ENCODE measurements at regions not wholly inside any gene's neighbourhood (a gene's known extent, or its start where the extent isn't known, plus 50 kb on each side); places are given as distances from the start of the nearest gene placed in this dataset.

- Histone ChIP-seq H3K27ac (ENCODE audit: low read length) (no peak overlapping the region), H3K27me3 (ENCODE audit: control insufficient read depth, insufficient read depth, low read length) (no peaks in the 10 kb centered on the region), H3K9me3 (ENCODE audit: control insufficient read depth, insufficient read depth, low read length) (peaks cover 10% of the 10 kb centered on the region), H3K4me1 (ENCODE audit: control insufficient read depth, insufficient read depth, low read length) (no peaks in the 10 kb centered on the region), H3K4me3 (ENCODE audit: low read length) (no peak overlapping the region), H3K36me3 (ENCODE audit: control insufficient read depth, insufficient read depth, low read length) (no peaks in the 10 kb centered on the region)
- Mint-ChIP-seq H3K27ac (no peak overlapping the region), H3K27me3 (ENCODE audit: low read depth in 2 of 2) (no peaks in the 10 kb centered on the region), H3K4me3 (no peak overlapping the region), H3K9me3 (peaks cover 11 to 20% of the 10 kb centered on the region in 2 donors), H3K4me1 (no peaks in the 10 kb centered on the region), H3K36me3 (peaks cover 6% of the 10 kb centered on the region)
- ATAC-seq (no peak), DNase-seq (no peak)
- WGBS (ENCODE audit: insufficient coverage), result no CpG with 5 or more reads among the region's 1 CpG
- intact Hi-C loops (cut with micrococcal nuclease), result no loop called here
- TF ChIP-seq CTCF (IDR thresholded peaks at IDR 0.05), result no peak
Measured at GRCh38 chr14:40072175-40072574, 639.9 kb upstream of the FBXO33 start.

- H3K27ac Mint-ChIP-seq, result no peak overlapping the region
Measured at GRCh38 chr14:40058901-40059897, 627.0 kb upstream of the FBXO33 start.

GRCh38 chr14:40053416-40053815 is 621.2 kb upstream of the FBXO33 start:
- intact Hi-C loops (cut with micrococcal nuclease), result no loop called here
- ATAC-seq (no peak), DNase-seq (no peak)
- H3K4me1 ChIP-seq (ENCODE audit: control insufficient read depth, insufficient read depth, low read length), result no peaks in the 10 kb centered on the region
- H3K36me3 ChIP-seq (ENCODE audit: control insufficient read depth, insufficient read depth, low read length), result no peaks in the 10 kb centered on the region
- H3K9me3 ChIP-seq (ENCODE audit: control insufficient read depth, insufficient read depth, low read length), result no peaks in the 10 kb centered on the region
- Mint-ChIP-seq H3K27me3 (ENCODE audit: low read depth in 2 of 2) (no peaks in the 10 kb centered on the region), H3K27ac (no peak overlapping the region), H3K36me3 (no peaks in the 10 kb centered on the region), H3K9me3 (peaks cover 2 to 5% of the 10 kb centered on the region in 2 donors), H3K4me1 (no peaks in the 10 kb centered on the region), H3K4me3 (no peak overlapping the region)
- H3K27me3 ChIP-seq (ENCODE audit: control insufficient read depth, insufficient read depth, low read length), result no peaks in the 10 kb centered on the region
- 87% methylated on average over 2 of the region's 2 CpGs for WGBS (ENCODE audit: insufficient coverage)
- no peak overlapping the region for H3K27ac ChIP-seq (ENCODE audit: low read length)
- TF ChIP-seq CTCF (IDR thresholded peaks at IDR 0.05), result no peak
- H3K4me3 ChIP-seq (ENCODE audit: low read length), result no peak overlapping the region

More at GRCh38 chr14:40058901-40059897, 627.0 kb upstream of the FBXO33 start:
- Histone ChIP-seq H3K36me3 (ENCODE audit: control insufficient read depth, insufficient read depth, low read length) (no peaks in the 10 kb centered on the region), H3K27me3 (ENCODE audit: control insufficient read depth, insufficient read depth, low read length) (no peaks in the 10 kb centered on the region), H3K4me1 (ENCODE audit: control insufficient read depth, insufficient read depth, low read length) (no peaks in the 10 kb centered on the region), H3K9me3 (ENCODE audit: control insufficient read depth, insufficient read depth, low read length) (no peaks in the 10 kb centered on the region), H3K27ac (ENCODE audit: low read length) (no peak overlapping the region), H3K4me3 (ENCODE audit: low read length) (no peak overlapping the region)
- Mint-ChIP-seq H3K27me3 (ENCODE audit: low read depth in 2 of 2) (no peaks in the 10 kb centered on the region), H3K9me3 (peaks cover 3 to 13% of the 10 kb centered on the region in 2 donors), H3K4me3 (no peak overlapping the region), H3K36me3 (no peaks in the 10 kb centered on the region), H3K4me1 (no peaks in the 10 kb centered on the region)
- no peak for TF ChIP-seq CTCF (IDR thresholded peaks at IDR 0.05)
- no peak for ATAC-seq
- 63% methylated on average over 5 of the region's 8 CpGs for WGBS (ENCODE audit: insufficient coverage)
- intact Hi-C loops (cut with micrococcal nuclease), result no loop called here
- DNase-seq, result no peak
